WERI-Rb-1 (cell line): ENCODE measurements at regions not wholly inside any gene's neighbourhood (a gene's known extent, or its start where the extent isn't known, plus 50 kb on each side); places are given as distances from the start of the nearest gene placed in this dataset.

Source experiments
- DNase-seq: peaks from one replicate; pipeline ENCODE4 v3.0.0-alpha.2; 2020
- H3K27ac ChIP-seq: fragments of 250-450 bp; sonication (Bioruptor Pico); 2 replicates; pipeline ENCODE4 v1.5.1; 2020; ENCODE audit warnings: mild to moderate bottlenecking, moderate library complexity
- H3K27me3 ChIP-seq: fragments of 250-450 bp; sonication (Bioruptor Pico); 2 replicates; pipeline ENCODE4 v1.5.1; 2021; ENCODE audit warnings: mild to moderate bottlenecking, low read depth, moderate library complexity; ENCODE audit not compliant: insufficient read depth, severe bottlenecking
- H3K36me3 ChIP-seq: fragments of 250-450 bp; sonication (Bioruptor Pico); 2 replicates; pipeline ENCODE4 v1.5.1; 2020; ENCODE audit warnings: mild to moderate bottlenecking, moderate library complexity
- H3K4me3 ChIP-seq: 2 replicates; pipeline ENCODE4 v1.5.1; 2011; ENCODE audit warnings: low read depth, mild to moderate bottlenecking, control low read depth, low read length
- H3K9me3 ChIP-seq: fragments of 250-450 bp; sonication (Bioruptor Pico); 2 replicates; pipeline ENCODE4 v1.5.1; 2021; ENCODE audit warnings: mild to moderate bottlenecking, moderate library complexity; ENCODE audit not compliant: severe bottlenecking
- CTCF ChIP-seq: IDR thresholded peaks from 2 replicates; pipeline ENCODE4 v1.5.1; 2011; ENCODE audit warnings: low read depth, mild to moderate bottlenecking, control low read depth, inconsistent platforms, low read length

DNA sequence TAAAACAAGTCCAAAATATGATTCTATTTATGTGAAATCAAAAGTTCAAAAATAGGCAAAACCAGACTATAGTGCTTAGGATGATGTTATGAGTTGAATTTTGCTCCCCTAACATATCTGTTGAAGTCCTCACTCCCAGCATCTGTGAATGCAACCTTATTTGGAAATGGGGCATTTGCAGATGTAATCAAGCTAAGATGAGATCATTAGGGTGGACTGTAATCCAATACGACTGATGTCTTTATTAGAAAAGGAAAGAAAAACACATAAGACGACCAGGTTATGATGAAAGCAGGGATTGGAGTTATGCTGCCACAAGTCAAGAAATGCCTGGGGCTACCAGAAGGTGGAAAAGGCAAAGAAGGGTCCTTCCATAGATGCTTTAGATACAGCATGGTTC, 110.5 kb upstream of the CCDC39 start:
- Histone ChIP-seq H3K27me3 (no peaks in the 10 kb centered on the region), H3K36me3 (no peaks in the 10 kb centered on the region), H3K9me3 (no peaks in the 10 kb centered on the region), H3K27ac (no peak overlapping the region), H3K4me3 (no peak overlapping the region)
- DNase-seq = no peak
- TF ChIP-seq CTCF = no peak

DNA sequence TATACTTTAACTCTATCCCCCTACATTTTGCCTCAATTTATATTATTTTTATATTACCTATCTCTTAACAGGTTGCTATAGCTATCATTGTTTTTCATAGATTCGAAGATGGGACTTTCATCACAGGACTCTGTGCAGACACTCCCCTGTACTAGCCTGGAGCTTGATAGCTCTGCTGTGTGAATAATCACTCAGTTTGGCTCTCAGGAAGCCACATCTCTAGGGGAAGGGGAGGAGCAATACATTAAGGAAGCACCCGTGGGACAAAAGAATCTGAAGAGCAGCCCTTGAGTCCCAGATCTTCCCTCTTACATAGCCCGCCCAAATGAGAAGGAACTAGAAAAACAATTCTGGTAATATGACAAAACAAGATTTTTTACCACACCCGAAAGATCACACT, 114.3 kb upstream of the FXR1 start:
- H3K27me3 ChIP-seq = no peaks in the 10 kb centered on the region
- H3K9me3 ChIP-seq = no peaks in the 10 kb centered on the region
- no peak for DNase-seq
- H3K36me3 ChIP-seq = no peaks in the 10 kb centered on the region
- no peak overlapping the region for H3K27ac ChIP-seq
- TF ChIP-seq CTCF = no peak
- H3K4me3 ChIP-seq = no peak overlapping the region

DNA sequence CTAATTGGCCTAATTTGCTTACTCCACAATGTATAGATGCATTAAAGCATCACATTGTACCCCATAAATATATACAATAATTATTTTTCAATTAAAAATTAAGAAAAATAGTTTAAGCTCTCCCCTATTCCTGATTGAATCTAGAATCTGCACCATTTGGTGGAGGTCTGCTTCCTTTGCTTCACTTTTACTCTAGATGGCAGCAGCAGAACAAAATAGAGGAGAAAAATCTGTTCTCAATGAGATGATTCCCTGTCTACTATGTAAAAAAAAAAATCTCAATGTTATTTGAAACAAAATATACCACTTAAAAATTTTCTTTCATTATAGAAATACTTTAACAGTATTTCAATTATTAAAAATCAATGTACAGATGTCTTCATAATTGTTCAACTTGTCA, 109.6 kb upstream of the FXR1 start:
- H3K36me3 ChIP-seq = no peaks in the 10 kb centered on the region
- no peak overlapping the region for H3K27ac ChIP-seq
- DNase-seq = no peak
- no peak overlapping the region for H3K4me3 ChIP-seq
- H3K27me3 ChIP-seq = no peaks in the 10 kb centered on the region
- 0 out of 2 replicates have a peak, but pooled peaks have one; percentile 19 for TF ChIP-seq CTCF
- no peaks in the 10 kb centered on the region for H3K9me3 ChIP-seq

GRCh38 chr3:180804916-180805315, 107.6 kb upstream of the FXR1 start:
- Histone ChIP-seq H3K9me3 (no peaks in the 10 kb centered on the region), H3K36me3 (no peaks in the 10 kb centered on the region), H3K4me3 (no peak overlapping the region), H3K27me3 (no peaks in the 10 kb centered on the region), H3K27ac (no peak overlapping the region)
- DNase-seq = peak; percentile 53
- TF ChIP-seq CTCF = peak; percentile 43; the same call in 1 of the 2 replicates

DNA sequence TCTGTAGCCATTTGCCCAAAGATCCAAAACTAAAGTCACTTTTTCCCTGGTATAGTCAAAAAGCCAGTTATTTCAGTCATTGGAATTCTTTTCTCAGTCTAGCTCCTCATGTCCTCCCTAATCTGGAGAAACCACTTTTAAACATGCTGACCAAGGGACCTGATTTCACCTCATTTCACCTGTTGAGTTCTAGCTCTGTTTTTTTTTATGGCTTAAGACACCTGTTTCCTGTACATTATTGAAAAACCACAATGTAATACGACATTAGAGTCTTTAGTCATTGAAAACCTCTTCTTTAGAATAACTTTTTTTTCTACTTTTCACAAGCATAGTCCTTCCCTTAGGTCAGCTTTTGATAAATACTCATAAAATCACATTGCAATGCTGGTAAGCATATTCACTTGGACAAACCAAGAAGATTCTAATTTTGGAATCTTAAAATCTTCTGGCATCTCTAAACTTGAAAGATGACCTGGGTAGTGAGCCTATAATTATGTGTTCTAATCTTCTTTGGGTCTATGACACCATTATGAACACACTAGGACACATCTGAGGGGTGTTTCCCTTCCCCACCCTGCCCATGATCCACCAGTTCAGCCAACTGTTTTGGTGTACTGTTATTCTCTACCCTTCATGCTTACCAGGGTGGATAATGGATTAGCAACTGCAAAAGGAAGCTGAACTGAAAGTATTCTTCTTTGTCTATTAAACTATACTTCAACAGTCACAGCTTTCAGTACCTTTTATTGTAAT, 103.5 kb upstream of the FXR1 start:
- no peak for DNase-seq
- Histone ChIP-seq H3K36me3 (no peaks in the 10 kb centered on the region), H3K27ac (no peak overlapping the region), H3K27me3 (no peaks in the 10 kb centered on the region), H3K4me3 (no peak overlapping the region), H3K9me3 (no peaks in the 10 kb centered on the region)
- TF ChIP-seq CTCF = no peak

DNA sequence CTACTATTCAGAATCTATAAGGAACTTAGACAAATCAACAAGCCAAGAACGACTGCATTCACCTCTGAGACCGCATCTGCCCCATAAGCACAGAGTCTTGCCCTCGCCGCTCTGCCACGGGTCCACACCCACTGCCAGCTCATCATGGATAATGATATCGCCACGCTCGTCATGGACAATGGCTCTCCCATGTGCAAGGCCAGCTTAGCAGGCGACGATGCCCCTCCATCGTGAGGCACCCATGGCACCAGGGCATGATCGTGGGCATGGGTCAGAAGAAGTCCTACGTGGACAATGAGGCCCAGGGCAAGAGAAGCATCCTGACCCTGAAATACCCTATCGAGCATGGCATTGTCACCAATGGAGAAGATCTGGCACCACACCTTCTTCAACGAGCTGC, 92.1 kb upstream of the FXR1 start:
- no peak for DNase-seq
- H3K4me3 ChIP-seq = no peak overlapping the region
- H3K27ac ChIP-seq = no peak overlapping the region
- no peaks in the 10 kb centered on the region for H3K9me3 ChIP-seq
- no peak for TF ChIP-seq CTCF
- no peaks in the 10 kb centered on the region for H3K36me3 ChIP-seq
- no peaks in the 10 kb centered on the region for H3K27me3 ChIP-seq
